CD4-positive, alpha-beta T cell treated with Interleukin-4 for 1 hour (primary cell): ENCODE measurements at regions not wholly inside any gene's neighbourhood (a gene's known extent, or its start where the extent isn't known, plus 50 kb on each side); places are given as distances from the start of the nearest gene placed in this dataset.

Experiments
- DNase-seq, 2 donors: peaks; one replicate each; pipeline ENCODE4 v3.0.0-alpha.2; 2020 to 2022

DNA sequence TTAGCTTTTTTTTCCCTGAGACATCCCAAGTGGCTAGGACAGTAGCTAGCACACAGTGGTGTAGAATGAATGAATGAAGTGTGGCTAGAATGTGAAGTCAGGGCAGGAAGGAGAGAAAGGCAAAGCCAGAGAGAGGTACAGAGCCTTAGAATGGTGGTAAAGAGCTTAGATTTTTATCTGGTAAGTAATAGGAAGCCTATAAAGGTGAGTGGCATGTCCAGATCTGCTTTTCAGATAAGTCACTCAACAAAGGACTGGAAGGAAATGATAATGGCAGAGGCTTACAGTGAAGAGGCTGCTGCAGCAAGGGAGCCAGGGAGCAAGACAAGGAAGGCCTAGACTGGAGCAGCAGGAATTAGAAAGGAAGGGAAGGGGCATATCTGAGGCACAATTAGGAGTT, 96.0 kb upstream of the PRDM1 start:
- DNase-seq = peak in 1 of 2 donors; percentile 8

DNA sequence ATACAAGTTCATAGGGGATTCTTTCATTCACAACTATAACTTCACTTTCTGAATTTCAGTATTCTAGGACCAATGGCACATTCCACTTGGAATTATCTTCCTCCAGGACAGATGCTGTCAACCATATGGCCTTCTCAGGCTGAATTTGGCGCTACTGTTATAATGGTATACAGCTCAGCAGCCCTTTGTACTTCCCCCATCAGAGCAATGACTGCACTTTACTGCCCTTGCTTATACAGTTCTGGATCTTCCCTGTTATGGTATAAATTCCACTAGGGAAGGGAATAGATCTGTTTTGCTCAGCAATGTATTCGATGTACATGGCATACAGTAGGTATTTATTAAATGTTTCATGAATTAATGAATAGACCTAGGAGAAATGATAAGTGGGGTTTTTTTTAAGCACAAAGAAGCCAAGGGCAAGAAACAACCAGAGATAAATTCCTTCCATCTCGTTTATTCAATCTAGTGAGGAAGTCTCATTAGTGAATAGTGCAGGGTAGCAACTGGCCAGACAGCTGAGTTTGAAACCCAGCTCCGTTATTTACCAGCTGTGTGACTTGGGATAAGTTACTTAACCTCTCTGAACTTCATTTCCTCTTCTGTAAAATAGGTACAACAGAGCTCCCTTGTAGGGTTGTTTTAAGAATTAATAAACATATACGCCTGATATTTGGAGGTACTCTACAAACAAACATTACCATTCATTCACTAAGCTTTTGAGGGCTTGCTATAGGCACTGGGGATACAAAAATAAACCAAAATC, 97.1 kb upstream of the PRDM1 start:
- DNase-seq = no peak

- DNase-seq = no peak
Observed at GRCh38 chr6:105988321-105988720, 97.8 kb upstream of the PRDM1 start.

- DNase-seq = no peak
Observed at GRCh38 chr6:105987516-105987915, 98.6 kb upstream of the PRDM1 start.

DNA sequence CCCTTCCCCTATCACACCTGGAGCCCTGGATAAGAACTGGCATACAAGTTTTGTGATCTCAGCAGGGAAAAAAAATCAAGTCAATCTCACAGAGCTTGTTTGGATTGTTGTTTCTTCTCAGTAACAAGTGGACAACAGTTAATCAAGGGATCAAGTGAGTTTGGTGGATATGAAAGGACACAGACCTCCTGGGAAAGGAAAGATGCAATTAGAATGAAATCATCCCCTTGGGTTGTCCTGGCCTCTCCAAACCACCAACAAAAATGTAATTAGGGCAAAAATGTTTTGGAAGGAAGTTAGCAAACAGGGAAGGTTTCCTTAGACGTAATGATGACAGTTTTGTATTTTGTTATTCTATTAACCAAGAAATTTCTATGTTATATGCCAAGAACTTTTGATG, 99.1 kb upstream of the PRDM1 start:
- no peak for DNase-seq

- peak; percentile 4 to 16 for DNase-seq
Observed at GRCh38 chr6:105985816-105986632, 100.1 kb upstream of the PRDM1 start.

GRCh38 chr6:105985098-105985815, 100.9 kb upstream of the PRDM1 start:
- DNase-seq = no peak

DNA sequence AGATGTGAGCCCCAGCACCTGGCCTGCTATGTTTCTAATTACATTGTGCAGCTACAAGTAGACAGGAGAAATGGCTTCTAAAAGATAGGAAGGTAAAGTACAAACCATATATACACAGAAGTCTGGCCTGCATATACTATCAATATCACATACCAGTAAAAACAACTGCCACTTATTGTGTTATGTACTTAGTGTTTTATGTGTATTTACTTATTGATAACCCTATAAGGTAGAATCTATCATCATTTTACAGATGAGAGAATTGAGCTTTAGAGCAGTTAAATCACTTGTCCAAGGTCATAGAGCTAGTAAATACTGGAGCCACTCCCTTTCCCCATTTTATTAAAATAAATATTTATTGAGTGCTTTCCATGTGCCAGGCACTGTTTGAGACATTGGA, 102.4 kb upstream of the PRDM1 start:
- no peak for DNase-seq

DNA sequence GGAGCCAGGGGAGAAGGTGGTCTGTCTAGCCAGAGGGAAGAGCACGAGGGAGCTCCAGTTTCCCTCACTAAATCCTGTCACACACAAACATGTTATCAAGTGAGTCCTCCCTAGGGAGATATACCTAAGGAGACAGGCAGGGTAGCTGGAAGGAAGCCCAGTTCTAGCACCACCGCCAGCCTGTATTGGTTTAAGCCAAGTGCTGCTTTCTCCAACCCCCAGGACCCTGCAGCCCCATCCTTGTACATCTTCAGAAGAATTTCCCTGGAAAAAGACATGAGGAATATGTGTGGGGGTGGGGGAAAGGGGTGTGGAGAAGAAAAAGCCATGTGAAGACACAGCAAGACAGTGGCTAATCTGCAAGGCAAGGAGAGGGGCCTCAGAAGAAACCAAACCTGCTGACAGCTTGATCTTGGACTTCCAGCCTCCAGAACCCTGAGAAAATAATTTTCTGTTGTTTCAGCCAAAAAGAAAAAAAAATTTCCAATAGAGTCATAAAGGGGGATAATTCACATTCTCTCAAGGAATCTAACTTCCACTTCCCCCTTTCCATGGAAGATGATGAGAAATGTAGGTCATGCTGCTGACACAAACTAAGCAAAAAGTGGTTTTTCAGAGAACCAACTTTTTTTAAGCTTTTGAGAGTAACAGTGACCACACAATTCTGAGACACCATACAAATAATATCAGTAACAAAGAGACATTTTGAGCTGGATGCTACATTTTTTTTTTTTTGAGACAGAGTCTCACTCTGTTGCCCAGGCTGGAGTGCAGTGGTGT, 103.2 kb upstream of the PRDM1 start:
- no peak for DNase-seq

- no peak for DNase-seq
Observed at GRCh38 chr6:105981888-105982358, 104.2 kb upstream of the PRDM1 start.

GRCh38 chr6:105981002-105981887, 104.9 kb upstream of the PRDM1 start:
- DNase-seq = peak; percentile 21 to 42

DNA sequence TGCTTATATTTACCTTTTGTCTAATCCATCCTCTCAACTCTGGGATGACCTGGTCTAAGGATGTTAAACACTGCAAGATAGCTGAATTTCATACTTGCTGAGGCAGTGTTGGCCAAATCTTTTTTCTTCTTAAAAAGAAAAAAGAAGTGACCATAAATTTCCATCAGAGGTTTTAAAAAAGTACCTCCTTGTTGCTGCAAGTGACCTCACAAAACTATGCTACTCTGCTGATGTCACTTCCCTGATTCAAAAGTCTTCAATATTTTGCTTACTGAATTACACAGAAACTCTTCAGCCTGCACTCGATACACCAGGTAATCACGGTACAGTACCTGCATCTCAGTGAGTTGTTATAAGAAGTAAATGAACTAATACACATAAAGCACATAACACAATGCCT, 107.2 kb upstream of the PRDM1 start:
- DNase-seq = no peak

GRCh38 chr6:105977934-105978504, 108.1 kb upstream of the PRDM1 start:
- DNase-seq = no peak

DNA sequence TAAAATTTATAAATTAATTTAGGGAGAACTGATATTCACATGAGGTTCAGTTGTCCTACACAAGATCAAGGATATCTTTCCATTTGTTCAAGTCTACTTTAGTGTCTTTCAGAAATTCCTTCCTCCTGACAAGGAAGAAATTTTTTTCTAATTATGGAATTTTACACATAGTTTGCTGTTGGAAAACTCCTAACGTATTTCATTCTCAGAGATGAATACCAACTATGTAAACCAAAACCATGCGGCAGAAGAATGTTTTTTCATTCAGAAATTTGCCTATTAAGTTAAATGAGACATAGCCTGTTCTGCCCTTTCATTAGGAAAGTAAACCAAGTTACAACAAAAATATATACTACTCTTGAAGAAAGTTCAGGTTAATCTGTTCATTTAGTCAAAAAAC, 111.2 kb upstream of the PRDM1 start:
- DNase-seq = no peak

DNA sequence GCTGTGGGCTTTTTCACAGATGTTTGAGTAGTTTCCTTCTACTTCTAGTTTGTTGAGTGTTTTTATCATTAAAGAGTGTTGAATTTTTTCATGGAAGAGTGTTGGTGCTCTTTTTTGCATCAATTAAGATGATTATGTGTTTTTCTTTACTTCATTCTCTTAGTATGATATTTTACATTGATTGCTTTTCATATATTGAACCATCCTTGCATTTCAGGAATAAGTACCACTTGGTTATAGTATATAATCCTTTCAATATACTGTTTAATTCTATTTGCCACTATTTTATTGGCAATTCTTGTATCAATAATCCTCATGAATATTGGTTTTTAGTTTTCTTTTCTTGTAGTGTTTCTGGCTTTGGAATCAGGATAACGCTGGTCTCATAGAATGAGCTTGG, 113.7 kb upstream of the PRDM1 start:
- no peak for DNase-seq

DNA sequence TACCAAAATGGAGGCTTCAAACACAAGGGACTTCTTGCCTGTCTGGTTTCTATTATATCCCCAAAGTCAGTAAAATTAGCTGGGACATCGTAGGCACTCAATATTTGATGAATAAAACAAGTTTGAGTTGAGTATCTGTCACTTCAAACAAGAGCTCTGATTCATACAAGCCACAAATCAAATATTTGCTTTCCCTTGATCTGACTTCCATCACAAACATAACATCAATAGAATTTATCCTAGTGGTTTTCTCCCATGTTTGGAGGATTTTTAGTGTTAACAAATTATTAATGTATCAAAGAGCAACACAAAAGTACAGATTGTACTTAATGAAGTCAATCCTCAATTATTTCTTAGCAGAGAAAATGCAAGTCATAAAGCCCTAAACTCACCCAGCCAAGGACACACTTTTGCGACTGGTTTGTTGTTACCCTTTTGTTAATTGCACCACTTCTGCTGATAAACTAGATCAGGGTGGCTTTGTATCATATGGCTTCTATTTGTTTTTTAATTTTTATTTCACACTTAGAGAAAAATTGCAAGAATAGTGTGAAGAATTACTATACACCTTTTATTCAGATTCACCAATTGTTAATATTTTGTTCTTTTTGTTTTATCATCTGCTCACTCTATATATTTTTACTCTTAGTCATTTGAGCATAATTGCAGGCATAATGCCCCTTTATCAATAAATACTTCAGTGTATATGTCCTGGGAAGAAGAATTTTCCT, 117.4 kb upstream of the PRDM1 start:
- DNase-seq = no peak

DNA sequence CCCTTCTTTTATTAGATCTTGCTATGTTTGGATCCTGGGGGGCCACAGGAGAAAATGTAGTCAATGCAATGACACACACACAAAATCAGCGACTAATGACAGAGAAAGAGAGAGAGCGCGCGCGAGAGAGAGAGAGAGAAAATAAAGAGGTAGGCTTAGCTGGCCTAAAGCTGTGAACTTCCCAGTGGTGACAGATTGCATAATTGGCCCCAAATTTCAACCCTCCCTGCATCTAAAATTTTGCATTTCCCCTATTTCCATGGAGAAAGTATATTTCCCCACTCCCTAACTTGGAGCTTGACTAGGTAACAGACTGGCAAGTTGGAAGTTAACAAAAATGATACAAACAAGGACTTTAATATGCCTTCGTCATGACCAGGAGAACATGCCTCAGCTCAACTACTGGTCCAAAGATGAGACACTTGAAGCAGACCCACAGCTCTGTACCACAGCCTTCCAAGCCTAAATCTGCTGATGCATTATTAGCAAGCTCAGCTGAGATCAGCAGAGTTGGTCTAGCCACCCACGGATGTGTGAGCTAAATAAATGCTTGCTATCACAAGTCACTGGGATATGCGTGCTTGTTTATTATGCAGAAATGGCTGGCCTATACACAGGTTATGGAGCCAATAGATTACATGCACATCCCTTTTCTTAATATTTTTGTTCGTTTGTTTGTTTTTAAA, 118.1 kb upstream of the PRDM1 start:
- no peak for DNase-seq

GRCh38 chr6:105966481-105966880, 119.7 kb upstream of the PRDM1 start:
- no peak for DNase-seq

GRCh38 chr6:105964979-105965760, 121.0 kb upstream of the PRDM1 start:
- DNase-seq = no peak
